K562 (cell line): ENCODE measurements at regions not wholly inside any gene's neighbourhood (a gene's known extent, or its start where the extent isn't known, plus 50 kb on each side); places are given as distances from the start of the nearest gene placed in this dataset.

Experiments used
- ATAC-seq: fragments of 200-7000 bp; cut with Tn5 transposase; 3 replicates; pipeline ENCODE4 v1.9.1; 2020; ENCODE audit warnings: moderate library complexity
- BruUV-seq: library from RNA; stranded (reverse); fragments of 400-500 nt; replicated peaks from 2 replicates; lab custom pipeline; 2021; lab: Mats Ljungman, UMichigan
- CTCF ChIA-PET: fragments of 300-600 bp; formaldehyde crosslinking; extraction: SDS; loops from one replicate; lab custom pipeline; 2021; ENCODE audit warnings: low intra/inter-chr PET ratio; lab: Yijun Ruan, JAX
- POLR2A ChIA-PET: fragments of 300-600, 350-650 bp; sonication (Branson Sonifier 250); formaldehyde crosslinking; extraction: SDS; loops from one replicate; lab custom pipeline; 2021; ENCODE audit warnings: antibody characterized with exemption, inconsistent platforms; lab: Yijun Ruan, JAX
- DNase-seq, 4 experiments: peaks; one replicate each; pipeline versions ENCODE4 v3.0.0 to v3.0.0-alpha.2; 2011 to 2018; ENCODE audit warnings: low spot score in 3 of 4, mixed read lengths in 3 of 4; ENCODE audit errors: extremely low read depth in 1 of 4
- FAIRE-seq: peaks from 2 replicates; lab custom pipeline; 2011; peaks lifted over from hg19 to GRCh38; lab: Jason Lieb, UNC
- H2AFZ ChIP-seq: 2 replicates; pipeline ENCODE4 v1.6.0; 2011; ENCODE audit warnings: low read depth, low read length, control low read depth, inconsistent platforms
- H3K27ac ChIP-seq: fragments of 200-600 bp; 3 replicates; pipeline ENCODE4 v1.8.0; 2011; ENCODE audit warnings: low read depth, mild to moderate bottlenecking, control low read depth, inconsistent platforms, low read length, moderate library complexity, mixed read lengths; ENCODE audit errors: extremely low read depth
- H3K27me3 ChIP-seq, 2 experiments: fragments of 300-600 bp in 1 of 2; 2 replicates in 1 of 2; 3 replicates in 1 of 2; pipeline versions ENCODE4 v1.6.0 to v1.8.0; 2011; ENCODE audit warnings: inconsistent platforms in 2 of 2, low read length in 2 of 2, mild to moderate bottlenecking in 1 of 2, mixed read lengths in 1 of 2, moderate library complexity in 1 of 2; ENCODE audit not compliant: control insufficient read depth in 2 of 2, insufficient read depth in 2 of 2
- H3K36me3 ChIP-seq: fragments of 300-600 bp; 3 replicates; pipeline ENCODE4 v1.8.0; 2011; ENCODE audit warnings: mild to moderate bottlenecking, low read length, inconsistent platforms; ENCODE audit not compliant: control insufficient read depth, insufficient read depth
- H3K4me1 ChIP-seq, 2 experiments: fragments of 200-600 bp in 1 of 2; replicated peaks in 1 of 2; 2 replicates in 1 of 2; 3 replicates in 1 of 2; pipeline versions ENCODE4 v1.5.1 to v1.8.0; 2011; ENCODE audit warnings: inconsistent platforms in 2 of 2, low read length in 2 of 2, mild to moderate bottlenecking in 1 of 2, mixed read lengths in 1 of 2, moderate library complexity in 1 of 2; ENCODE audit not compliant: control insufficient read depth in 2 of 2, insufficient read depth in 2 of 2
- H3K4me2 ChIP-seq: 2 replicates; pipeline ENCODE4 v1.6.1; 2011; ENCODE audit warnings: low read length, control low read depth, inconsistent platforms, mixed read lengths; ENCODE audit not compliant: insufficient read depth
- H3K4me3 ChIP-seq: fragments of 200-600 bp; sonication (generic), shearing (Covaris generic); 2 replicates; pipeline ENCODE4 v1.5.1; 2016; ENCODE audit warnings: control low read depth, inconsistent platforms
- H3K79me2 ChIP-seq: fragments of 200-600 bp; 3 replicates; pipeline ENCODE4 v1.8.0; 2011; ENCODE audit warnings: low read length, inconsistent platforms; ENCODE audit not compliant: control insufficient read depth, insufficient read depth
- H3K9ac ChIP-seq, 2 experiments: 2 replicates each; pipeline versions ENCODE4 v1.6.0 to v1.6.1; 2011; ENCODE audit warnings: low read depth in 2 of 2, low read length in 2 of 2, control low read depth in 1 of 2, inconsistent platforms in 1 of 2, mild to moderate bottlenecking in 1 of 2, mixed read lengths in 1 of 2; ENCODE audit not compliant: insufficient read depth in 1 of 2
- H3K9me1 ChIP-seq: one replicate; pipeline ENCODE4 v1.6.0; 2011; ENCODE audit warnings: inconsistent platforms, mild to moderate bottlenecking, low read length, moderate library complexity; ENCODE audit not compliant: control insufficient read depth, insufficient read depth
- H3K9me3 ChIP-seq: replicated peaks from 2 replicates; pipeline ENCODE4 v1.5.1; 2011; ENCODE audit warnings: low read depth, low read length, inconsistent platforms; ENCODE audit not compliant: control insufficient read depth, insufficient read depth
- H4K20me1 ChIP-seq: replicated peaks from 2 replicates; pipeline ENCODE4 v1.6.1; 2011; ENCODE audit warnings: low read length, inconsistent platforms, mixed read lengths; ENCODE audit not compliant: control insufficient read depth, insufficient read depth
- ARHGAP35 ChIP-seq: fragments of 450-650 bp; IDR thresholded peaks from 2 replicates; pipeline ENCODE4 v1.6.1; 2018; ENCODE audit not compliant: partially characterized antibody
- CBFB ChIP-seq: sonication (generic); formaldehyde crosslinking; IDR thresholded peaks from 2 replicates; pipeline ENCODE4 v1.4.0; 2020; ENCODE audit warnings: mild to moderate bottlenecking, missing genetic modification reagents
- CREM ChIP-seq: IDR thresholded peaks from 2 replicates; pipeline ENCODE4 v1.6.1; 2014; ENCODE audit warnings: antibody characterized with exemption, low read depth
- GMEB1 ChIP-seq: fragments of 250-450 bp; sonication (Bioruptor Pico); IDR thresholded peaks from 2 replicates; pipeline ENCODE4 v1.4.0; 2020; ENCODE audit warnings: mild to moderate bottlenecking
- HDAC2 ChIP-seq: fragments of 450-650 bp; IDR thresholded peaks from 2 replicates; pipeline ENCODE4 v1.6.1; 2016; ENCODE audit warnings: mild to moderate bottlenecking
- MAFG ChIP-seq: fragments of 450-650 bp; conservative IDR thresholded peaks from 2 replicates; pipeline ENCODE4 v1.6.1; 2016; ENCODE audit warnings: missing genetic modification characterization, missing compliant biosample characterization
- MYNN ChIP-seq, 2 experiments: sonication (generic); formaldehyde crosslinking in 1 of 2; IDR thresholded peaks; 2 replicates each; pipeline versions ENCODE4 v1.5.0 to v1.6.1; 2016 to 2020; ENCODE audit warnings: antibody characterized with exemption in 1 of 2, missing genetic modification reagents in 1 of 2
- SAP30 ChIP-seq: fragments of 200-600 bp; sonication (generic); IDR thresholded peaks from 2 replicates; pipeline ENCODE4 v1.6.1; 2012; ENCODE audit warnings: borderline replicate concordance, low read depth, mild to moderate bottlenecking, moderate library complexity, low read length, control low read depth, inconsistent platforms; ENCODE audit not compliant: insufficient read depth, poor library complexity, severe bottlenecking
- ZBTB40 ChIP-seq, 2 experiments: fragments of 450-650 bp in 1 of 2; sonication (generic) in 1 of 2; formaldehyde crosslinking in 1 of 2; IDR thresholded peaks; 2 replicates each; pipeline versions ENCODE4 v1.7.1 to v1.9.0; 2016 to 2022; ENCODE audit warnings: inconsistent platforms in 1 of 2, mild to moderate bottlenecking in 1 of 2, missing genetic modification reagents in 1 of 2
- ZNF224 ChIP-seq: sonication (generic); formaldehyde crosslinking; IDR thresholded peaks from 2 replicates; pipeline ENCODE4 v1.8.0; 2022; ENCODE audit warnings: mild to moderate bottlenecking, missing genetic modification reagents
- WGBS: fragments of 100-300 bp; shearing (Covaris generic); methylation state at CpG from one replicate; pipeline ENCODE4 v1.1.6; 2016; ENCODE audit warnings: low coverage, mixed read lengths; ENCODE audit not compliant: insufficient coverage; ENCODE audit errors: missing lambda C conversion rate; 5-methylcytosine and 5-hydroxymethylcytosine counted together
- in situ Hi-C: fragments of 300-500 bp; cut with MboI; formaldehyde crosslinking; loops from 4 replicates; pipeline ENCODE4 v1.15.0; 2018; ENCODE audit warnings: inconsistent platforms, mixed read lengths
- intact Hi-C: fragments of 100-400 bp; cut with micrococcal nuclease; formaldehyde crosslinking; loops from 2 replicates; pipeline ENCODE4 v1.14.2; 2022

GRCh38 chr6:91540902-91541301, 954.0 kb upstream of the MAP3K7 start:
- CTCF ChIA-PET, result no interaction called here
- intact Hi-C loops, result no loop called here
- ATAC-seq, result no peak
- Histone ChIP-seq H2AFZ (no peak overlapping the region), H3K9me1 (no peaks in the 10 kb centered on the region), H3K27ac (no peak overlapping the region), H3K79me2 (no peaks in the 10 kb centered on the region)
- FAIRE-seq, result no peak
- no peak for TF ChIP-seq HDAC2
- no peak for TF ChIP-seq ZNF224 (CRISPR knock-in tag)
- TF ChIP-seq CBFB, result no peak
- TF ChIP-seq MAFG (tag), result no peak
- no peak for TF ChIP-seq MYNN (IDR thresholded peaks at IDR 0.05)
- no peak for TF ChIP-seq MYNN (CRISPR knock-in tag; IDR thresholded peaks at IDR 0.05)
- TF ChIP-seq ARHGAP35, result no peak
- TF ChIP-seq ZBTB40 (IDR thresholded peaks at IDR 0.05), result no peak
- no peak for TF ChIP-seq ZBTB40 (CRISPR knock-in tag; IDR thresholded peaks at IDR 0.05)
- TF ChIP-seq GMEB1, result no peak
- TF ChIP-seq CREM, result no peak
- no peak for TF ChIP-seq SAP30
- TF ChIP-seq, all 486 proteins: peak for 0
- no peaks in the 10 kb centered on the region for H3K36me3 ChIP-seq
- H3K4me2 ChIP-seq, result no peak overlapping the region
- no peak overlapping the region for H3K9ac ChIP-seq
- no TSS peak for BruUV-seq
- H3K9me3 ChIP-seq, result no peaks in the 10 kb centered on the region
- DNase-seq, result no peak
- H3K27me3 ChIP-seq, result no peaks in the 10 kb centered on the region
- H4K20me1 ChIP-seq, result no peaks in the 10 kb centered on the region
- in situ Hi-C loops, result no loop called here
- H3K4me1 ChIP-seq, result no peaks in the 10 kb centered on the region
- WGBS, result 0% methylated on average over 5 of the region's 5 CpGs
- POLR2A ChIA-PET, result no interaction called here
- H3K4me3 ChIP-seq, result no peak overlapping the region
